HL-60 (cell line): ENCODE measurements at regions not wholly inside any gene's neighbourhood (a gene's known extent, or its start where the extent isn't known, plus 50 kb on each side); places are given as distances from the start of the nearest gene placed in this dataset.

Experiments used
- CTCF ChIP-seq: IDR thresholded peaks from one replicate; pipeline ENCODE4 v1.5.1; 2011; ENCODE audit warnings: low read length, control low read depth, inconsistent platforms; ENCODE audit not compliant: insufficient read depth
- GABPA ChIP-seq: IDR thresholded peaks from 2 replicates; pipeline ENCODE4 v1.6.1; 2012; ENCODE audit warnings: low read depth

GRCh38 chr14:47744155-47744554 is 68.8 kb upstream of the MDGA2 start:
- TF ChIP-seq CTCF (no peak), GABPA (no peak)
